Islet of Langerhans (tissue), 1 donor: ENCODE measurements at regions not wholly inside any gene's neighbourhood (a gene's known extent, or its start where the extent isn't known, plus 50 kb on each side); places are given as distances from the start of the nearest gene placed in this dataset.

Source experiments
- FAIRE-seq: peaks from one replicate; lab custom pipeline; 2011; peaks lifted over from hg19 to GRCh38; lab: Jason Lieb, UNC

DNA sequence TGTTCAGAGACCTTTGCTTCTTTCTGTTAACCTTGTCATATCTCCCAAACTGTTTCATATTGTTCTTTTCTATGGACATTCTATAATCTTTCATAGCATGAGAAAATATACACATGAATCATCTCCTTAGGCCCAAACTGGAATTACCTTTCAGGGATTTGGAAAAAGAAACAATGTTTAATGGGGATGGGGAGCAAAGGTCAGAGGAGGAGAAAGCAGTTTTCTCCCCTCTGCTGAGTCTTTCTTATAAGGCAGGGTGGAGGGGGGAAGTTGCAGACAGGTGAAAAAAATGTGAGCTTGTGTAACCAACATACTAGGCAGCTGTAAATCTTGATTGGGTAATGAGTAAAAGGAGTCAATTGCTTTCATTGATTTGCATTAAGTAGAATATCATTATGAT, 164.1 kb downstream of the BRINP2 start:
- FAIRE-seq: no peak

DNA sequence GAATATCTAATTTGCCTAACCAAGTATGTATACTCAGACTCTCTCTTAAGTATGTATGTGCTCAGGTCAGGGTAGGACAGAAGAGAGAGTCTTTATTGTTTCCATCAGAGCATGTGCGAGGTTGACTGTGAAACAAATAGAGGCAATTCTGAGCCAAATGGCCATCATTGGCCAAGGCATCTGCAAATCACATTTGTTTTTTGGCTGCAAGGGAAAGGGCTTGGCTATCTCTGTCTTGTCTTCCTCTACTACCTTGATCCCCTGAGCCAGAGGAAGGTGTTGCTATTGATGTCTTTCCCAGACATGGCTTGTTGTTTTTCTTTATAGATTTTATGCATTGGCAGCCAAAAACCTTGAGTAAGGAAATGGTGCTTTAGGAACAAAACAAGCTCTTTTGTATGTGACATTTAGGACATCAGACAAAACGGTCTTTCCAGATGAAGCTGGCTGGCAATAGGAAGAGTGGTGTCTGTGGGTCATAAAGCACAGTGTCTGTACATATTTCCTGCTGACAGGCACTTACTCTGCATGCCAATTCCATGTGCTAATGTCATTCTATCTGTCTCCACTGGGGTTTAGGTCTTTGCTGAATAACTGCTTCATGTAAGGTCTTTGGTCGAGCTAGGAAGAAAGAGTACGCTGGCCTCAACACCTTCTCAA, 163.3 kb downstream of the BRINP2 start:
- no peak for FAIRE-seq
